HG03103 (cell line): ENCODE measurements at regions not wholly inside any gene's neighbourhood (a gene's known extent, or its start where the extent isn't known, plus 50 kb on each side); places are given as distances from the start of the nearest gene placed in this dataset.
A peak's percentile ranks its signal among the peaks of the same experiment; 100 is the strongest.
"Not testable (repeated sequence)": the region's sequence is repeated elsewhere in the genome, so short reads cannot be mapped to it uniquely, and the experiment has no call there.

Experiments
- ATAC-seq: cut with Tn5 transposase; IDR thresholded peaks from one replicate; pipeline ENCODE4 v1.9.1; 2021; ENCODE audit warnings: low read depth; ENCODE audit not compliant: unreplicated experiment

DNA sequence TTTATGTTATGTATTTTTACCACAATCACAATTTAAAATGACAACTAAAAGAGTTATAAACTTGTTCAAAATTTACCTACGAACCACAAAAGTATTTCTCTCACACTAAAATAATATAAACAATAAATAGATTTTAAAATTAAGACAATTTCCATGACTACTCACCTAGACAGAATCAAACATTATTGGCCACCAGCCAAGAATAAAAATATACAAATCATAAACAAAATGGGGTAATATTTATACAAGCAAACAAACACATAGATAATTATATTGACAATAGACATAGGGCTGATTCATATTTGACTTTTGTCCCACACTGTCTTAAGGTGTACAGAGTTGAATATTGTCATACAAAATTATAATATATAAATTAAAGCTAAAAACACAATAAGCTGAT is 119.6 kb upstream of the ZNF92 start:
- ATAC-seq: no peak

DNA sequence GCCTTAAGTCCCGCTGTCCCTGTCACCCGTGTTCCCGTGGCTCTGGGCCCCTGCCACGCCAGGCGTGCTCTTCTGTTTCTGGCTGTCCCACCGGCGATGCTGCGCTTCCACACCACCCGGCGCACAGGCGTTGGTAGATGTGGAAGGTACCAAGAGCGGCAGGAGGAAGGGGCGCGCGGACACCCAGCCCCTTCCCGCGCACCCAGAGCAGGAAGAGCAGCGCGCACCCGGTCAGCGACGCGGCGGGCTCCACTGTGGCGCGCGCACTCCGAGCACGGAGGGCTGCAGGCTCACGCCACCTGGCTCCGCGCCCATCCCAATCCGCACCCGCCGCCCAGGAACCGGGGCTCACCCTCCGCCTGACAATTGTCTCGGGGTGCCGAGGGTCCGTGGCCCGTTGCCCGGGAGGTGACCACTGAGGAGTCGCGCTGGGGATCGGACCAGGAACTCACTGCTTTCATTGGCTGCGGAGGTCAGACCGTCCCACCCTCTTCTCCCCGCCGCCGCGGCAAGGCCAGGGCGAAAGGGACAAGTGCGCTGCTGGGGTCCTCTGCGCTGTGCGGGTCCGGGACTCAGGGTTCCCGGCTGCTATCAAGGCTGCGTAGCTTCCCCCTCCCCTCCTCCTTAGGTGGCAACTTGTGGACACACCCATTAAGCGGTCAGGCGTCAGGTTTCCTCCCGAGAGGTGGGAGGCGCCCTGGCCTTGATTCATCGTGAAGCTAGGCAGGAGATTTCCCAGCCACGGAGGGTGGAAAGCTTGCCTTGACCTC is 121.6 kb upstream of the ZNF92 start:
- peak; percentile 64 for ATAC-seq

DNA sequence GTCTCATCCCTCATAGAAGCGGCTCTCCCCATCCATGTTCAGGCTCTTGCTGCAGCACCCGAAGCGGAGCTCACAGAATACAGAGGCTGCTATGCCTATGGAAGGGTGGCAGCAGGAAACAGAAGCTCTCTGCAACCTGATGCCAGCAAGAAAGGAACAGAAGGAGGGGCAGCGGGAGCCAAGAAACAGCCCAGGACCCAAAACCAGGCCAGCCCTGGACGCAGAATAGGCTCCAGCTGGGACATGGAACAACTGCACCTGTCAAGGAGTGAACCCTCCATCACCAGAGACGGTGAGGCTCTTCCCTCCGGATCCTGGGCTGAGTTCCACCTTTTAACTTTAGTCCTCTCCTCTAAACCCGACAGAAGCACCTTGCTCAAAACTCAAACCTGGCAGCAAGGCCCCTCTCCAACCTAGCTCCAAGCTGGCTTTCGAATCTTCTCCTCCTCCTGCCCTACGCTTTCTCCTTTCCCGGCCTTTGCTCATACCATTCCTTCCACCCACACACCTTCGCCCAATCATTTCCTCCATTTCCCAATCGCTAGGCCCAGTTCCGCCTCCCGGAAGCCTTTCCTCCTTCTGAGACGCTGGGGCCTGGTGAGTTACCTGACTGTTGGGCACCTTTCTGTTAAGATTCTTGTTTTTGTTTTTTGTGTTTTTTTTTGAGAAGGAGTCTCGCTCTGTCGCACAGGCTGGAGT is 122.8 kb upstream of the ZNF92 start:
- no peak for ATAC-seq

DNA sequence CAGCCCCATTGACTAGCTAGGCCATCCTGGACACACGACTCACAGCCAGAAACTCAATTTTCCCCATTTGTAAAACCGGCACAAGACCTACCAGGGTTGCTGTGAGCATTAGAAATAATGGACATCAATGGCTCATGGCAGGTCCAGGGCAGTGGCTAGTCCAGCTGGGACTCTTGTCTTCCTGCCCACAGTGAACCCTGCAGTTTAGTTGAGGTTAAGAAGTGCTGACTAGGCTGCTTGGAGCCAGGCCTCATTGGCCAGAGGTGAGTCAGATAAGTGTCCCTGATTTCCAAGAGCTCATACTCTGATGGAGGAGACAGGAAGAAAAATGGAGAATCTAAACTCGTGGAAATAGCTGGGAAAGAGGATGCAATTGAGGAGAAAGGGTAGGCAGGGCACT is 123.4 kb upstream of the ZNF92 start:
- no peak for ATAC-seq

DNA sequence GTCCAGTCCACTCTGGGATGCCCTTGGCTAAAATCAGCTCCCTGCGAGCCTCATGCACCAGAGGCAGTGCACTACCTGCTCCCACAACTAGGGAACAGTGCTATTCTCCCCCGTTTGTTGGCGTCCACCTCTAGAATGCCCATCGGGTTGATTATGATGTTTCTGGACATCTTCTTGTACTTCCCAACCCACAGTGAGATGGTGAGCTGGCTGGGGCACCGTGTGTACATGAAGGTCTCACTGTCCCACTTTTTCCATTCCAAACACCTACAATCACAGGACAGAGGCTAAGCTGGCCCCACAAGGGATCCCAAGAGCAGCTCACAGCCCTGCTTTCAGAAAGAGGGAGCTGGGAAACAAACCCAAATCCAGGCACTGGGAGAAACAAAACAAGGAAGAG is 126.2 kb upstream of the ZNF92 start:
- no peak for ATAC-seq

DNA sequence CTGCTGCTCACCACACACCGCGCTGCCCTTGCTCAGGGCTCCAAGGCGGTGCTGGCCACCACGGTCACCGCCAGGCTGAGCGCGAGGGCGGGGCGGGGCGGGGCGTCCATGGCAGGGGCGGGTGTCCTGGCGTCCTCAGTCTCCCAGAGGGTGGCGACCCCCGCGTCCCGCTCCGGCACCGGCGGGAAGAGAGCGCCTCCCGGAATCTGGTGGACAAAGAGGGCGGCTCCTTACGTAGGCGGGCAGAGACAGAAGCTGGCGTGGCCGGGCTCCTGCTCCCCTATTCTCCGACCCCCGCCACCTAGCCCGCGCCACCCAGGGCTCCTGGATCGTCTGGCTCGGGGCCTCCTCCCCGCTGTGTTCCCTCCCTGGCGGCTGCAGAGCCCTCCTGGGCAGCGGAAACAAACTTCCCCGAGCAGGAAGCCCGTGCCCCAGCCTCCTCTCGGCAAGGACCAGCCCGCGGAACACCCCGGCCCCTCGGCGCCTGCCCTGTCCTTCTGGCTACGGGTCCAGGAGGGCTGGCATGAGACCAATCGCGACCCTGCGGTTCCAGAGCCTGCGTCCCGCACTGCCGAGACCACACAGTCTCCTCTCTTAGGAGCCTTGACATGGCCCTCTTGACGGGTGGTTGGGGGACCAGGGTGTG is 133.8 kb upstream of the ZNF92 start:
- no peak for ATAC-seq

DNA sequence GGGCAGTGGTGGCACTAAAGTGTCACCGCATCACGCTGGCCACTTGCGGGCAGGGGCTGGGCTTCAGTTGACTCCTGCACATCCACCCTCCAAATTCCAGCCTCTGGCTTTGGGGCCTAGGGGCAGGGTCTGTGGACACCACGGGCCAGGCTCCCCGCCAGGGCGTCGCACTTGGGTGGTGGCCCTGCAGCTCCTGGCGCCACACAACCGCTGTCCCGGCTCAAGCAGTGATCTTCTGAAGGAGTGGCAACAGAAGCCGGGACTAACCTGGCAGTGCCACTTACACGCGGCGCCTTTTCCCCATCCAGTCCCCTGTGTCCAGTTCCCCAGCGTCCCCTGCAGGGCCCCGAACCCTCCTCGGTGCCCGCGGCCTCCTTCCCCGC is 134.3 kb upstream of the ZNF92 start:
- ATAC-seq: no peak

DNA sequence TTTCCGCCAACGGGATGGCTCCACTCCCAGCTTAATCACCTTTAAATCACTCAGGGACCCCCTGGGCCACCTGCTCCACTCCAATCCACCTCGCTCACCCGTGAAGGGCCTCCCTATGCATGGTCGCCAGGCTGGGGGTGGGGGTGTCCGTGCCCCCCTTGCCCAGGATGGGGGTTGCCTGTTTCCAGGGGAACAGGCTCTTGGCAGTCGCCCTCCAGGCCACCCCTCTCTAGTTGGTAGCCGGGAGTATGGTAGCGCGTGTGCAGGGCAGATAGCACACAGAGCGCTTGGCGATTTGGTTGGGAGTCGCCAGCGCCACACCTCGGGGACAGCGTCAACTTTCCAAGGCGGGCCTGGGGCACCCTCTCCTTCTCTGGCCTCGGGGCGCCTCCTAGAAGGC is 134.9 kb upstream of the ZNF92 start:
- ATAC-seq: no peak

DNA sequence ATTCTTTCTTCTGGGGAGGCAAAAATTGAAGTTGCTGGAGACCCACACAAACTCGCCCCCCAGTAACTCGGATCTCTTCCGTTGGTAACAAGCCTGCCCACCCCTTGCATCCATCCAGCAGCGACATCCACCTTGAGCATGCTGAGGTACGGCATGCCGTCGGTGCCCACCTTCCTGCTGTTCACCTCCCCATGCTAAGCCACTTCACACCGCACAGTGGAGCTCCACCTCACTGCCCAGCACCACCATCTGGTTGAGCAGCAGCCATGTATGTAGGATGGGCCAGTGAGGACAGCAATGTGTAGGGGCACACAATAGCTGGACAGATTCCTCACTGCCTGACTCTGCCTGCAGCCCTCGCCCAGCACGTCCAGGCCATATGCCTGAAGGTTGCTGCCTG is 138.1 kb upstream of the ZNF92 start:
- no peak for ATAC-seq

DNA sequence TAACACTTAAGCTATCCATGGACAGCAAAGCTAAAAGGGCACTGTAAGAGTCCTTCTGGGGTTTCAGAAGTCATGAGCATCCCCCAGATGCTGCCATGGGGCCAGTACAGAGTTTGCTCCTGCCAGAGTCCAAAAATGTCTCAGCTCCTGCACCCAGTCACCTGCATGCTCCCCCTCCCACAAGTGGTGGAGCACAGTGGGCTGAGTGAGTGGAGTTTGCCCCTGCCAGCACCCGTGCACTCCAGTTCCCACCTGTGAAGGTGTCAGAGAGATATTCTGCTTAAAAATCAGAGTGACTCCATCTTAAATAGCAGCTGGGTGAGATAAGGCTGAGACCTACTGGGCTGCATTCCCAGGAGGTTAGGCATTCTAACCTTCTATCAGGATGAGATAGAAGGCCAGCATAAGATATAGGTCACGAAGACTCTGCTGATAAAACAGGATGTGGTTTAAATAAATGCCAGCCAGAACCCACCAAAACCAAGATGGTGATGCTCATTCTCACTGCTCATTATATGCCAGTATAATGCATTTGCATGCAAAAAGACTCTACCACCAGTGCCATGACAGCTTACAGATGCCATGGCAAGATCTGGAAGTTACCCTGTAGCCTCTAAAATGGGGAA is 140.1 kb upstream of the ZNF92 start:
- no peak for ATAC-seq

DNA sequence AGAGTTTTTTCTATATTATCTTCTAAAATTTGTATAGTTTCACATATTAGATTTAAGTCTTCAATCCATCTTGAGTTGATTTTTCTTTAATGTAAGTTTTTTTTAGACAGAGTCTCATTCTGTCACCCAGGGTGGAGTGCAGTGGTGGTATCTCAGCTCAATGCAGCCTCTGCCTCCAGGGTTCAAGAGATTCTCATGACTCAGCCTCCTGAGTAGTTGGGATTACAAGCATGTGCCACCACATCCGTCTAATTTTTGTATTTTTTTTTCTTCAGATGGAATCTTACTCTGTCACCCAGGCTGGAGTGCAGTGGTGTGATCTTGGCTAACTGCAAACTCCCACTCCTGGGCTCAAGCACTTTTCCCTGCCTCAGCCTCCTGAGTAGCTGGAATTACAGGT is 143.4 kb upstream of the ZNF92 start:
- ATAC-seq: no peak

DNA sequence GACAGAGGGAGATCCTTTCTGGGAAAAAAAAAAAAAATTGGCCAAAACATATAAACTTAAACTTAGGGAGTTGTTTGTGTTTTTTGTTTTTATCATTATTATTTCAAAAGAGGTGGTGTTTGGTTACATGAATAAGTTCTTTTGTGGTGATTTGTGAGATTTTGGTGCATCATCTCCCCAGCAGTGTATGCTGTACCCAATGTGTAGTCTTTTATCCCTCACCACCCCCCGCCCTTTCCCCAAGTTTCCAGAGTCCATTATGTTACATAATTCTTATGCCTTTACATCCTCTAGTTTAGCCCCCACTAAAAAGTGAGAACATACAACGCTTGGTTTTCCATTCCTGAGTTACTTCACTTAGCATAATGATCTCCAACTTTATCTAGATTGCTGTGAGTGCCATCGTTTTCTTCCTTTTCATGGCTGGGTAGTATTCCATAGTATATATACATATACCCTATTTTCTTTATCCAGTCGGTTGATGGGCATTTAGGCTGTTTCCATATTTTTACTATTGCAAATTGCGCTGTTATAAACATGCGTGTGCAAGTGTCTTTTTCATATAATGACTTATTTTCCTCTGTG is 148.1 kb upstream of the ZNF92 start:
- no peak for ATAC-seq

DNA sequence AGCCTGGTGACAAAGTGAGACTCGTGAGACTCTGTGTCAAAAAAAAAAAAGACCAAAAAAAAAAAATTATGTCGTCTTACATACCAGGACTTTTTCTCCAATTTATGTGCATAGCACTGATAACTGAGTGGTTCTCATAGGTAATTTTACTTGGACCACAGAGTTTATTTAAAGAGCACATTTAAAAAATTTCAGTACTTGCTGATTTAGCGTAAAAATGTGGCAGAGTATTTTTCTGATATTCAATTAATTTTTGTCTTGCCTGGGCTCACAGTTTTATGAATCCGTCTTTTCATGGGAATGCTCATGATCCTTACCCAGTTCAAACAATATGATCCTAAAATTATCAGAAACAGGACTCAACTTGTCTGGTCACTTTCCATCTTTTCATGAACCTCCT is 151.0 kb upstream of the ZNF92 start:
- ATAC-seq: no peak

DNA sequence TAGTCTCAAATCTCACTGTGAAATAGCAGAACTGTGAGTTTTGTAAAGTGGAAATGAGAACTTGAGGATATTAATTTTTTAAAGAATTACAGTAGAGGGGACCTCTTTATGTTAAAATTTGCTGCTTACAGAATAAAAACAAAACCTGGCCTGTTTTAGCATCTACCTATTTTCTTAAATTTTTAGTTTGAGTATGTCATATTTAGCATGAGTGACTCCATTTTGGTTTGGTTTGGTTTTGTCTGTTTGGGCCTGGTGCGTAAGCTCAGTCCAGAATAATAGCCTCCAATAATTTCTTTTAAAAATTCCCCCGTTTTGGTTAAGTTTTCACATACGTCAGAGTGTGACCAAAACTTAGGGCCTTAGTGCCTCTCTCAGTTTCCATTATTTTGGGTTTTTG is 152.0 kb upstream of the ZNF92 start:
- ATAC-seq: no peak

DNA sequence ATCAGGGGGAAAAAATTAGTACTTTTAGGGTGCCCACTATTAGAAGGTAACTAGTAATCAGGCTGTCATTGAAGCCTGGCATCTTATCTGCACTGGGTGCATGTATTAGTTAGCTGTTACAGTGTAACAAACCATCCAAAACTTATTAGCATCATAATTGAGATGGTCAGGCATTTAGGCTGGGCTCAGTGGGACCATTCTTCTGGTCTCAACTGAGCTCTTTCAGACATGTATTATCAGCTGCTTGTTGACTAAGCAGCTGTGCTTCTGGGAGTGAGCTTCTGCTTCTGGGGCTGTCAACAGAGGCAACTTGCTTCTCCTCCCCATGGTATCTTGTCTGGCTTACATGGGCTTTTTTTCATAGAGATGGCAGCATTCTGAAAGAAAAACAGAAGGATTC is 154.0 kb upstream of the ZNF92 start:
- ATAC-seq: no peak

DNA sequence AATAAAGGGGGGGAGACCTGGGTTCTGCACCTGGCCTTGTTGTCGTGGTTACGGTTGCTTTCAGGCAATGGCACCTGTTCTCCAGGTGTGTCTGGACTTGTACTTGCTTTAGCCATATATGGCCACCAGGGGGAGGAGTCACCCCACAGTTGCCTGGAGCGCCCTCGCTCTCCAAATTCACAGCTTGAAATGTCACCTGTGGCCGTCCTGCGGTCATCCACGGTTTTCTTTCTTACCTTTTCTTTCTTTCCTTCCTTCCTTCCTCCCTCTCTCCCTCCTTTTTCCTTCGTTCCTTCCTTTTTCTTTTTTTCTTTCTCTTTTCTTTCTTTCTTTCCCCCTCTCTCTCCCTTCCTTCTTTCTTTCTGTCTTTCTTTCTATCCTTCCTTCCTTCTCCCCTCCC is 157.2 kb upstream of the ZNF92 start:
- ATAC-seq: peak; percentile 87

DNA sequence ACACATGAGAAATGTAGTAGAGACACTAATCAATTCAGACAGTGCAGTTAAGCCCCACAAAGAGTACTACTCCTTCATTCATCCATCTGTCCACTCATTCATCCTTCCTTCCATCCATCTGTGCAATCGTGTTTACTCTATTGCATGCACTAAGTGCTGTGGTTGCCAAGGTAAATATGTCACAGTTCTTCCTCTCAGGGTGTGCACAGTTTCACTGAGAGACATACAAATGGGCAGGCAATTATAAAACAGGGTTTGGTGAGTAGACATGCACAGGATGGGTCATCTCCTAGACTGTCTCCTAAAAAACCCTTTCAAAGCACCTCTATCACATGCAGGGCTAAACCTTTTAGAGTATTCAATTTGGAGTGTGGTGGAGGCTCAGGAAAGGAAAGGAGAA is 160.4 kb upstream of the ZNF92 start:
- not testable (repeated sequence) for ATAC-seq

DNA sequence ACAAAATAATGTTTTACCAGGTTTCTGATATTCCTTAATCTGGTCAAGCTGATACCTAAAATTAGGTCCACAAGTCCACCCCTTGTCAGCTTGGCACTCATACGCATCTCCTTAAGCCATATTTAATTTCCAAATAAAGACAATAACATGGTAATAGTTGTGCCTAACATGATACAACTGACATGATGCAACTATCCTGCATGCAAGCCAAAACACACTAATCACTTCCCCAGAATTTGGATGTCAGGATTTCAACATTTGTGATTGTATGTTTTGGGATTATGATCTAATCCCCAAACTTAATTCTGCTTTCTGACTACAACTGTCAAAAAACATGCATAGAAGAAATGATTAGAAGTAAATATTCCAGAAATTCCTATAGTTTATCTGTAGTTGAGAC is 174.4 kb upstream of the ZNF92 start:
- ATAC-seq: not testable (repeated sequence)

DNA sequence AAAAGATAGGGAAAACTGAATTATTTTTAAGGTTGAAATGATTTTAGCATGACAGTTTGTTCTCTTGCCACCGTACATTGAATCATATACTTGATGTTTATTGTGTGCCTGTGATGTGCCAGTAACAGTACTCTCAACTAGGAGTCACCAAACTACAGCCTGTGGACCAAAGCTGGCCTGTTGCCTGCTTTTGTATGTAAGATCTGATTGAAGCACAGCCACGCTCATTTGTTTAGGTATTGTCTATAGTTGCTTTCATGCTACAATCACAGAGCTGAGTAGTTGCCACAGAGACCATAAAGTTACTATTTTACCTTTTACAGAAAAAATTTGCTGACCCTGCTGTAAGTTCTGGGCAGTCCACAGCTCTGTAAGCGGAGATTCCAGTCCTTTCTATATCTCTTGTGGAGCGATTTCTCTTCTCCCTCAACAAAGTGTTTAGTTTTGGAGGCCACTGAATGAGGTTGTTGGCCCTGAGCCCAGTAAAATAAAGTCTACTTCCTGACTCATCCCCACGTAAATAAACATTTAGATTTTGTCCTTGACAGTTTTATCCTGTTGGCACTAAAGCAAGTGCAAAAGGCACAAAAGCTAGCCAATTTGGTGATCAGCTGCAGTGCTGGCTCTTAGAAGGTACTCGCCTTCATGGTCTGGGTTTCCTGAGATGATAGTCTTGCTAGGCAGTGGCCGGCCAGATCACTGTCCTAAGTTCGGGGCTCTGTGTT is 180.2 kb upstream of the ZNF92 start:
- not testable (repeated sequence) for ATAC-seq

DNA sequence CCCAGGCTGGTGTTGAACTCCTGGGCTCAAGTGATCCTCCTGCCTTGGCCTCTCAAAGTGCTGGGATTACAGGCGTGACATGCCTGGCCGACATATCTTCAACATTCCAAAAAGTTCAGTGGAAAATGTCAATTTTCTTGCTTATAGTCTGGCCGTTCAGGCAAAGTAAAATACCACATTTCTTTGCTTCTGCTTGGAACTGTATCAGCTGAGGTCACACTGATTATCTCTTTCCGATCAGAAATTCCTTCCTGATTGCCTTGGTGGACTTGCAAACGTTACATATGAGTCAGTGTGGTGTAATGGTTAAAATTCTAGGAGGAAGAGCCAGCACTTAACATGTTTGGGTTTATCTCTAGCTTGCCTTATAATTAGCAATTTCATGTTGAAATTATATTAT is 170.6 kb upstream of the ERV3-1 start:
- ATAC-seq: not testable (repeated sequence)
